ENCODE measurements at regions not wholly inside any gene's neighbourhood (a gene's known extent, or its start where the extent isn't known, plus 50 kb on each side); places are given as distances from the start of the nearest gene placed in this dataset.
"Not testable (repeated sequence)": the region's sequence is repeated elsewhere in the genome, so short reads cannot be mapped to it uniquely, and the experiment has no call there.

- Histone ChIP-seq H3K36me3 (ENCODE audit: control insufficient read depth in 1 of 2, insufficient read depth in 2 of 2, low read length in 2 of 2) (no peaks in the 10 kb centered on the region), H3K4me2 (ENCODE audit: low read length) (no peak overlapping the region), H3K4me3 (ENCODE audit: low read depth, low read length) (no peak overlapping the region), H3K9me3 (ENCODE audit: insufficient read depth, low read depth, low read length) (no peaks in the 10 kb centered on the region), H2AK5ac (ENCODE audit: low read length) (no peak overlapping the region), H2AFZ (ENCODE audit: insufficient read depth, low read length, poor library complexity) (no peak overlapping the region), H3K4me1 (ENCODE audit: control insufficient read depth in 1 of 2, insufficient read depth in 2 of 2, low read length in 2 of 2) (no peaks in the 10 kb centered on the region), H3K9ac (ENCODE audit: low read length) (no peak overlapping the region), H3K23ac (ENCODE audit: low read length) (no peak overlapping the region), H4K91ac (ENCODE audit: low read depth, low read length) (no peak overlapping the region), H3K27me3 (ENCODE audit: insufficient read depth, low read length) (no peaks in the 10 kb centered on the region), H3K18ac (ENCODE audit: low read length) (no peak overlapping the region), H3K79me1 (ENCODE audit: low read length) (no peaks in the 10 kb centered on the region), H2BK120ac (ENCODE audit: insufficient read depth, low read length, poor library complexity) (no peak overlapping the region), H2BK12ac (ENCODE audit: low read length) (no peak overlapping the region), H3K4ac (ENCODE audit: low read depth, low read length) (no peak overlapping the region), H4K12ac (ENCODE audit: low read depth, low read length) (no peak overlapping the region), H3K79me2 (ENCODE audit: control insufficient read depth, insufficient read depth, low read length, poor library complexity) (no peaks in the 10 kb centered on the region), H4K8ac (ENCODE audit: low read depth, low read length) (no peak overlapping the region), H3K27ac (ENCODE audit: low read depth, low read length) (no peak overlapping the region), H3K14ac (ENCODE audit: low read length) (no peak overlapping the region), H2BK5ac (ENCODE audit: low read depth, low read length, poor library complexity) (no peak overlapping the region)
- DNase-seq, result no peak
- no CpG with 5 or more reads among the region's 16 CpGs for WGBS (ENCODE audit: extremely low coverage, insufficient coverage, insufficient read length)
Measured at GRCh38 chr3:127072971-127073783, 90.3 kb downstream of the PLXNA1 start.

GRCh38 chr3:127073941-127074820, 91.3 kb downstream of the PLXNA1 start:
- Histone ChIP-seq H2BK120ac (ENCODE audit: insufficient read depth, low read length, poor library complexity) (no peak overlapping the region), H3K23ac (ENCODE audit: low read length) (no peak overlapping the region), H3K4ac (ENCODE audit: low read depth, low read length) (no peak overlapping the region), H4K8ac (ENCODE audit: low read depth, low read length) (no peak overlapping the region), H3K9ac (ENCODE audit: low read length) (no peak overlapping the region), H3K4me3 (ENCODE audit: low read depth, low read length) (no peak overlapping the region), H3K4me2 (ENCODE audit: low read length) (no peak overlapping the region), H3K14ac (ENCODE audit: low read length) (no peak overlapping the region), H2BK12ac (ENCODE audit: low read length) (no peak overlapping the region), H3K79me1 (ENCODE audit: low read length) (no peaks in the 10 kb centered on the region), H4K12ac (ENCODE audit: low read depth, low read length) (no peak overlapping the region), H4K91ac (ENCODE audit: low read depth, low read length) (no peak overlapping the region), H3K9me3 (ENCODE audit: insufficient read depth, low read depth, low read length) (peaks cover 2% of the 10 kb centered on the region), H2AFZ (ENCODE audit: insufficient read depth, low read length, poor library complexity) (no peak overlapping the region), H3K4me1 (ENCODE audit: control insufficient read depth in 1 of 2, insufficient read depth in 2 of 2, low read length in 2 of 2) (no peaks in the 10 kb centered on the region), H3K27me3 (ENCODE audit: insufficient read depth, low read length) (no peaks in the 10 kb centered on the region), H2BK5ac (ENCODE audit: low read depth, low read length, poor library complexity) (no peak overlapping the region), H3K79me2 (ENCODE audit: control insufficient read depth, insufficient read depth, low read length, poor library complexity) (no peaks in the 10 kb centered on the region), H3K36me3 (ENCODE audit: control insufficient read depth in 1 of 2, insufficient read depth in 2 of 2, low read length in 2 of 2) (no peaks in the 10 kb centered on the region), H3K18ac (ENCODE audit: low read length) (no peak overlapping the region), H2AK5ac (ENCODE audit: low read length) (no peak overlapping the region), H3K27ac (ENCODE audit: low read depth, low read length) (no peak overlapping the region)
- no CpG with 5 or more reads among the region's 7 CpGs for WGBS (ENCODE audit: extremely low coverage, insufficient coverage, insufficient read length)
- DNase-seq, result peak; percentile 64 to 71

- H3K79me2 ChIP-seq (ENCODE audit: control insufficient read depth, insufficient read depth, low read length, poor library complexity), result no peaks in the 10 kb centered on the region
- DNase-seq, result peak; percentile 22 to 30
- no peak overlapping the region for H4K12ac ChIP-seq (ENCODE audit: low read depth, low read length)
- H3K79me1 ChIP-seq (ENCODE audit: low read length), result no peaks in the 10 kb centered on the region
- H2BK120ac ChIP-seq (ENCODE audit: insufficient read depth, low read length, poor library complexity), result no peak overlapping the region
- no peak overlapping the region for H2AFZ ChIP-seq (ENCODE audit: insufficient read depth, low read length, poor library complexity)
- peaks cover 2% of the 10 kb centered on the region for H3K9me3 ChIP-seq (ENCODE audit: insufficient read depth, low read depth, low read length)
- H3K4ac ChIP-seq (ENCODE audit: low read depth, low read length), result no peak overlapping the region
- no peaks in the 10 kb centered on the region for H3K4me1 ChIP-seq (ENCODE audit: control insufficient read depth in 1 of 2, insufficient read depth in 2 of 2, low read length in 2 of 2)
- no peak overlapping the region for H2BK12ac ChIP-seq (ENCODE audit: low read length)
- H3K36me3 ChIP-seq (ENCODE audit: control insufficient read depth in 1 of 2, insufficient read depth in 2 of 2, low read length in 2 of 2), result no peaks in the 10 kb centered on the region
- H3K27ac ChIP-seq (ENCODE audit: low read depth, low read length), result no peak overlapping the region
- H4K8ac ChIP-seq (ENCODE audit: low read depth, low read length), result no peak overlapping the region
- H3K18ac ChIP-seq (ENCODE audit: low read length), result no peak overlapping the region
- no peak overlapping the region for H3K4me3 ChIP-seq (ENCODE audit: low read depth, low read length)
- no peak overlapping the region for H2AK5ac ChIP-seq (ENCODE audit: low read length)
- H3K23ac ChIP-seq (ENCODE audit: low read length), result no peak overlapping the region
- no CpG with 5 or more reads among the region's 4 CpGs for WGBS (ENCODE audit: extremely low coverage, insufficient coverage, insufficient read length)
- no peak overlapping the region for H3K14ac ChIP-seq (ENCODE audit: low read length)
- no peaks in the 10 kb centered on the region for H3K27me3 ChIP-seq (ENCODE audit: insufficient read depth, low read length)
- H3K4me2 ChIP-seq (ENCODE audit: low read length), result no peak overlapping the region
- no peak overlapping the region for H2BK5ac ChIP-seq (ENCODE audit: low read depth, low read length, poor library complexity)
- no peak overlapping the region for H3K9ac ChIP-seq (ENCODE audit: low read length)
- H4K91ac ChIP-seq (ENCODE audit: low read depth, low read length), result no peak overlapping the region
Measured at GRCh38 chr3:127074900-127075360, 92.0 kb downstream of the PLXNA1 start.

DNA sequence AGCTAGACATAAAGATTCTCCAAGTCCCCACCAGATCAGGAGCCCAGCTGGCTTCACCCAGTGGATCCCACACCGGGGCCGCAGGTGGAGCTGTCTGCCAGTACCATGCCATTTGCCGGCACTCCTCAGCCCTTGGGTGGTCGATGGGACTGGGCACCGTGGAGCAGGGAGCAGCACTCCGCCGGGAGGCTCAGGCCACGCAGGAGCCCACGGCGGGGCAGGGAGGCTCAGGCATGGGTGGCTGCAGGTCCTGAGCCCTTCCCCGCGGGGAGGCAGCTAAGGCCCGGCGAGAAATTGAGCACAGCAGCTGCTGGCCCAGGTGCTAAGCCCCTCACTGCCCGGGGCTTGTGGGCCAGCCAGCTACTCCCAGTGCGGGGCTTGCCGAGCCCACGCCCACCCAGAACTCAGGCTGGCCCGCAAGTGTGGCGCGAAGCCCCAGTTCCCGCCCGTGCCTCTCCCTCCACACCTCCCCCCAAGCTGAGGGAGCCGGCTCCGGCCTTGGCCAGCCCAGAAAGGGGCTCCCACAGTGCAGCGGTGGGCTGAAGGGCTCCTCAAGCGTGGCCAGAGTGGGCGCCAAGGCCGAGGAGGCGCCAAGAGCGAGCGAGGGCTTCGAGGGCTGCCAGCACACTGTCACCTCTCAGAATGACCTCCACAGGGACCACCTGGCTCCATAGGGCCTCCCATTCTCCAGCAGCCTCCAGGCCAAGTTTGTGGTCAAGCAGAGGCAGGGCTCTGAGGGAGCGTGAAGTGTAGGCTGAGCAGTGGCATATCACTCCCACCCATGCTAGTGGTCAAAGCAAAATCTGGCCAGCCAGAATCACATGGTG, 93.5 kb downstream of the PLXNA1 start:
- not testable (repeated sequence) for H4K12ac ChIP-seq (ENCODE audit: low read depth, low read length); H3K27me3 ChIP-seq (ENCODE audit: insufficient read depth, low read length); H3K4me2 ChIP-seq (ENCODE audit: low read length); H3K27ac ChIP-seq (ENCODE audit: low read depth, low read length); H3K14ac ChIP-seq (ENCODE audit: low read length); H3K9me3 ChIP-seq (ENCODE audit: insufficient read depth, low read depth, low read length); H2AK5ac ChIP-seq (ENCODE audit: low read length); H3K4ac ChIP-seq (ENCODE audit: low read depth, low read length); H3K9ac ChIP-seq (ENCODE audit: low read length); H3K4me3 ChIP-seq (ENCODE audit: low read depth, low read length); H3K36me3 ChIP-seq (ENCODE audit: control insufficient read depth in 1 of 2, insufficient read depth in 2 of 2, low read length in 2 of 2); H3K4me1 ChIP-seq (ENCODE audit: control insufficient read depth in 1 of 2, insufficient read depth in 2 of 2, low read length in 2 of 2); H2BK12ac ChIP-seq (ENCODE audit: low read length); H2BK120ac ChIP-seq (ENCODE audit: insufficient read depth, low read length, poor library complexity); H2AFZ ChIP-seq (ENCODE audit: insufficient read depth, low read length, poor library complexity); DNase-seq; H2BK5ac ChIP-seq (ENCODE audit: low read depth, low read length, poor library complexity); H3K18ac ChIP-seq (ENCODE audit: low read length); H3K23ac ChIP-seq (ENCODE audit: low read length); H3K79me1 ChIP-seq (ENCODE audit: low read length); H4K91ac ChIP-seq (ENCODE audit: low read depth, low read length); H4K8ac ChIP-seq (ENCODE audit: low read depth, low read length); H3K79me2 ChIP-seq (ENCODE audit: control insufficient read depth, insufficient read depth, low read length, poor library complexity)
- no CpG with 5 or more reads among the region's 34 CpGs for WGBS (ENCODE audit: extremely low coverage, insufficient coverage, insufficient read length)
